ENCODE measurements at regions not wholly inside any gene's neighbourhood (a gene's known extent, or its start where the extent isn't known, plus 50 kb on each side); places are given as distances from the start of the nearest gene placed in this dataset.

DNA sequence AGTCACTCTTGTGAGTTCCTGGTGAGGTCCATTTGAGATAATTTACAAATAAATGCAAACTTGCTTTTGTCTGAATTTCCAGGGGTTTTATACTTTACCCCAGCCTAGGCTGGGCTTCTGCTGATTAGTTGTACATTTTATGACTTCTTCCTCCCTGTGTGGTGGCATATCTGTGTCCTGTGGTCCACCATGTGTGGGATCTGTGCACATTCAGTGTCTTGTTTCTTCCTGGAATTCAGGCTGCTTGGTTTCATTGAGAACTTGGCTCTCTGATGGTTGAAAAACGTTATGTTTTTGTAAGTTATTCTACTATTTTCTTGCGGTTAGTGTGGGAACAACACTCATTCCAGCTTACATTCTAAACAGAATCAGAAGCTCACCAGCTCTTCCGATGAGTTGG lies 523.4 kb upstream of the PFKP start:
- TF ChIP-seq POLR2A (IDR thresholded peaks at IDR 0.05) (no peak), POLR2AphosphoS5 (IDR thresholded peaks at IDR 0.05; ENCODE audit: insufficient read depth in 1 of 2, low read depth in 1 of 2) (no peak)
- DNase-seq (ENCODE audit: extremely low spot score in 2 of 2): no peak
- no peaks in the 10 kb centered on the region for H3K36me3 ChIP-seq
- no peaks in the 10 kb centered on the region for H3K9me3 ChIP-seq
- H3K27me3 ChIP-seq: no peaks in the 10 kb centered on the region
- no peak overlapping the region for H3K4me3 ChIP-seq
- no peaks in the 10 kb centered on the region for H3K4me1 ChIP-seq
- intact Hi-C loops (cut with DNase I): no loop called here
- no peak overlapping the region for H3K27ac ChIP-seq

GRCh38 chr10:2543142-2543886 lies 524.0 kb upstream of the PFKP start:
- intact Hi-C loops (cut with DNase I): no loop called here
- Histone ChIP-seq H3K27me3 (no peaks in the 10 kb centered on the region), H3K36me3 (no peaks in the 10 kb centered on the region), H3K9me3 (no peaks in the 10 kb centered on the region), H3K4me1 (no peaks in the 10 kb centered on the region), H3K27ac (no peak overlapping the region), H3K4me3 (no peak overlapping the region)
- TF ChIP-seq POLR2A (IDR thresholded peaks at IDR 0.05) (no peak), POLR2AphosphoS5 (IDR thresholded peaks at IDR 0.05; ENCODE audit: insufficient read depth in 1 of 2, low read depth in 1 of 2) (no peak), CTCF (IDR thresholded peaks at IDR 0.05) (no peak)
- DNase-seq (ENCODE audit: extremely low spot score in 2 of 2): no peak

DNA sequence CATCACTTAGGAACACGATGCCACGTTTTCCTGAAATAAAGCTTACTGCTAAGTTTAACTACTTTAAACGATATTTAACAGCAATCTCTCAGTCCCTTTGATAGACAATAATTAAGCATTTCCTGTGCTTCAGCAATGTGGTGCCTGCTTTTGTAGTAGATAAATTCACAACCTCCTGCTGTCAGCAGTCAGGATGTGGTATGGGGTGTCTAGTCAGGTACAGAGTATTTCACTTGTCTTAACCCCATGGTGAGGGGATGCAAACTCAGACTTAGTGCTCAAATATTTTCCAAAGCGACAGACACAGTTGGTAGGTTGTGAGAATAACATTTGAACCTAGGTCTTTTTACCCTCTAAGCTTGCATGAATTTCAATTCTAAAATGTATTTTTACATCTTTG lies 526.2 kb upstream of the PFKP start:
- no peak overlapping the region for H3K27ac ChIP-seq
- no peak for DNase-seq (ENCODE audit: extremely low spot score in 2 of 2)
- no peaks in the 10 kb centered on the region for H3K4me1 ChIP-seq
- TF ChIP-seq POLR2AphosphoS5 (IDR thresholded peaks at IDR 0.05; ENCODE audit: insufficient read depth in 1 of 2, low read depth in 1 of 2) (no peak), CTCF (IDR thresholded peaks at IDR 0.05) (no peak), POLR2A (IDR thresholded peaks at IDR 0.05) (no peak)
- H3K36me3 ChIP-seq: no peaks in the 10 kb centered on the region
- H3K4me3 ChIP-seq: no peak overlapping the region
- no peaks in the 10 kb centered on the region for H3K9me3 ChIP-seq
- intact Hi-C loops (cut with DNase I): no loop called here
- no peaks in the 10 kb centered on the region for H3K27me3 ChIP-seq

DNA sequence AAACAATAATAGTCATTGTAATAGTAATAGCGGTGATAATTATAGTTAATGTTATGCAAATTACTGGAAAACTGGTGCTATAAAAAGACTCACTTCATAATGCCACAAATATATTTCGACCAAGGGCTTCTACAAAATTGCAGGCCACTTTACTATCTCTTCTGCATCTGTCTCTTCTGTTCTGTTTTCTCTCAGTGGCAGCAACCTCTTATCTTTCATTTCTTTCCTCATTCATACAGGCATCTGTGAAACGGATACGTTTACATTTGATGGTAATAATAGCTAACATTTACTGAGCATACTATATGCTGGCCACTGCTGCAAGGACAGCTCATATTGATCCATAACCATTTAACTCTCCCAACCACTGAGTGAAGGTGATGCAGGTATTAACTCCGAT lies 537.4 kb upstream of the PFKP start:
- Histone ChIP-seq H3K27me3 (no peaks in the 10 kb centered on the region), H3K9me3 (no peaks in the 10 kb centered on the region), H3K36me3 (no peaks in the 10 kb centered on the region), H3K27ac (no peak overlapping the region), H3K4me3 (no peak overlapping the region), H3K4me1 (no peaks in the 10 kb centered on the region)
- intact Hi-C loops (cut with DNase I): no loop called here
- no peak for TF ChIP-seq POLR2A (IDR thresholded peaks at IDR 0.05)
- no peak for TF ChIP-seq CTCF (IDR thresholded peaks at IDR 0.05)
- TF ChIP-seq POLR2AphosphoS5 (IDR thresholded peaks at IDR 0.05; ENCODE audit: insufficient read depth in 1 of 2, low read depth in 1 of 2): no peak
- no peak for DNase-seq (ENCODE audit: extremely low spot score in 2 of 2)

- no peak for DNase-seq (ENCODE audit: extremely low spot score in 2 of 2)
- H3K4me1 ChIP-seq: no peaks in the 10 kb centered on the region
- TF ChIP-seq POLR2A (IDR thresholded peaks at IDR 0.05): no peak
- TF ChIP-seq CTCF (IDR thresholded peaks at IDR 0.05): no peak
- TF ChIP-seq POLR2AphosphoS5 (IDR thresholded peaks at IDR 0.05; ENCODE audit: insufficient read depth in 1 of 2, low read depth in 1 of 2): no peak
- no peaks in the 10 kb centered on the region for H3K36me3 ChIP-seq
- no peaks in the 10 kb centered on the region for H3K9me3 ChIP-seq
- H3K27me3 ChIP-seq: no peaks in the 10 kb centered on the region
- H3K27ac ChIP-seq: no peak overlapping the region
- no peak overlapping the region for H3K4me3 ChIP-seq
- intact Hi-C loops (cut with DNase I): no loop called here
Observed at GRCh38 chr10:2525781-2526180, 541.6 kb upstream of the PFKP start.
